Thyroid gland (tissue), 4 donors: ENCODE measurements at regions not wholly inside any gene's neighbourhood (a gene's known extent, or its start where the extent isn't known, plus 50 kb on each side); places are given as distances from the start of the nearest gene placed in this dataset.

Source experiments
- CTCF ChIP-seq, 6 experiments: fragments of 200-600 bp in 3 of 6; fragments of 450-650 bp in 3 of 6; sonication (generic) in 3 of 6; IDR thresholded peaks; one replicate each; pipeline ENCODE4 v1.5.1; 2016 to 2019; ENCODE audit warnings: antibody characterized with exemption in 6 of 6, mild to moderate bottlenecking in 2 of 6, inconsistent platforms in 1 of 6, moderate library complexity in 1 of 6
- POLR2A ChIP-seq, 2 donors: fragments of 450-650 bp; IDR thresholded peaks; one replicate each; pipeline ENCODE4 v1.6.1; 2017; ENCODE audit warnings: antibody characterized with exemption in 2 of 2, mild to moderate bottlenecking in 2 of 2, moderate library complexity in 1 of 2

GRCh38 chrX:96435378-96436035 lies 249.1 kb upstream of the DIAPH2 start:
- TF ChIP-seq CTCF (IDR thresholded peaks at IDR 0.05) (no peak), POLR2A (IDR thresholded peaks at IDR 0.05) (no peak)
